Left cardiac atrium (tissue), 4 donors: ENCODE measurements at regions not wholly inside any gene's neighbourhood (a gene's known extent, or its start where the extent isn't known, plus 50 kb on each side); places are given as distances from the start of the nearest gene placed in this dataset.

Experiments
- ATAC-seq, 2 donors: fragments of 200-7000 bp; cut with Tn5 transposase; one replicate each; pipeline ENCODE4 v1.9.1; 2020; ENCODE audit warnings: mild to moderate bottlenecking in 2 of 2, moderate library complexity in 2 of 2
- DNase-seq: peaks from one replicate; pipeline ENCODE4 v3.0.0-alpha.2; 2020
- intact Hi-C, 2 donors: fragments of 100-400 bp; cut with DNase I; formaldehyde crosslinking; loops; one replicate each; pipeline versions ENCODE4 v1.14.1 to v1.15.1; 2022 to 2023
- donor health status: DM: no; HTN: yes; CAD: no.
- donor health status: DM: no; HTN: yes; CAD: no; lungs with severe emphysema.
- donor health status: DM: yes; HTN: yes; CAD: no.
- donor health status: Dilated cardiomyopathy.

DNA sequence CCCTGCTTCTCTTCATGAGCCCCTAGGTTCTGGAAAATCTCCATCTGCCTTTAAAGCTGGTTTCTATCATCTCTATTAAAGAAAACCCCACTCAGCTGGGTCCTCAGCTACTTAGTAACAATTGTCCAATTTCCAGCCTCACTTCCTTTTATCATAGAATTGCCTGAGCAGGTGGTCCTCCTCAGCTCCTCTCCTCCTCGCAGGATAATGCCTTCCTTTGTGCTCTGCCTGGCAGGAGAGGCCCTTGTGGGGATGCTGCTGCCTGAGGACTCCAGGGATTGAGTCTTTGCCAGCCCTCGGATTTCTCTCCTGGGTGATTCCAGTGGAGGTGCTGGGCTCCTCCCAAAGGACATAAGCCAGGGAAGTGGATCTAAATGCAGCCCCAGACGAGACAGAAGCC lies 448.3 kb downstream of the INSC start:
- no peak for ATAC-seq
- no peak for DNase-seq
- intact Hi-C loops, result no loop called here

DNA sequence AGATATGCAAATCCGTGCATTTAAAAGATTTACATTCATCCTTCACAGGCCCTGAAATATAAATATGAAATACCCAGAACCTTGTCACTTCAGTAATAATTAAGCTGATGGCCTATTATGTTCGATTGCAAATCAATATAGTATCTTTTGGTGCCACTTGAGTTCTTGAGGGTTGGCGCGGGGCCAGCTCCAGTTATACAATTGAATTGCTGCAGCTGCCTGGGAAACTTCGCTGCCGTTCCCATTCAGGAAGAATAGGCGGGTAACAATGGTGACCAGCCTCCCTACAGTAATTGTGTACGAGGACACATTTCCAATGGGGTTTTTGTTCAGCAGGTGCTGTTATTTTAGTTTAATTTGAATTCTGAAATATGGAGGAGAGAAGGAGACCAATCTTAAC lies 451.2 kb downstream of the INSC start:
- DNase-seq (no peak), ATAC-seq (no peak)
- intact Hi-C loops, result no loop called here

DNA sequence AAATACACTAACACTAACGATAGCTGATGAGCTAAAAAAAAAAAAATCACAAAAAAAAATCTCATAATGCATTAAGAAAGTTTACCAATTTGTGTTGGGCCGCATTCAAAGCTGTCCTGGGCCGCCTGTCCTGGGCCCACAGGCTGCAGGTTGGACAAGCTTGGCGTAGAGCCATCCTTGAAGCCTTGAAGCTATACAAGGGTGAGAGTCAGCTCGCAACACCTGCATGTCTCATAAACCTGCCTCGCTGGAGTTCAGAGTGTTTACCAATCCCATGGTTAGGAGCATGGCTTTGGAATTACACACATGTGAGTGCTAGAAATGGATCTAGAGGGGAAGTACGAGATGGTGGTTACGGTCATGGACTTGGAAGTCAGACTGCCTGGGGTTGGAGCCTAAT lies 453.7 kb downstream of the INSC start:
- DNase-seq (no peak), ATAC-seq (no peak)
- intact Hi-C loops, result no loop called here

DNA sequence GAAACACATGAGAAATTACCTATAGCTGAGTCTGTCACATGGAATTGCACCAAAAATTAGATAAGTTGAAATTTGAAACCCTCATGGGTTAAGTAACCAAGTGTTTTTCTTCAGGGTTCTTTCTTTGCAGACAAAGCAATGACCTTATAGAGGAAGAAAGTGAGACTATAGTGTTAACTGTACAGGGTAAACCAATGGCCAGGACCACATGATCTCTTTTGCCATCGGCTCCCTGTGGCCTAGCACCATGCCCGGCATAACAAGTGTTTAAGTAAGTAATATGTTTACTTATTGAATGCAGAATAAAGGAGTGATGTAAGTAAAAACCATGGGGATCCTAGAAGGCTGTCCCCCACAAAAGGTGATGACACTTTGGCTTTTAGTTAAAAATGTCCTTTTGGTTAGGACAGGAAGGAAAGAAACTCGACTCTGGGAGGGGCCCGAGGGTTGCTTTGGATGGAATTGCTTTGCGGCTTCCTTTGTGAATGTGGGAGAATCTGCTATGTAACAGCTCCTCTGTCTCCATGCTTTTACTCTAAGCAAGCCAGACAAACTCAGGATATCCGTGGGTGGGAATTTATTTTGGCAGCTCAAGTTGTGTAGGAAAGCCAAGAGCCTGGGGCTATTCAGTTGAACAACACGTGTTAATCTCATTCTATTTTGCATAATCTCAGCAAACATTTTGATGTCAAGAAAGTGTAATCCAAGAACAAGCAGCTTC lies 454.7 kb downstream of the INSC start:
- intact Hi-C loops, result no loop called here
- DNase-seq (peak; percentile 50), ATAC-seq (peak; percentile 91 to 94)

DNA sequence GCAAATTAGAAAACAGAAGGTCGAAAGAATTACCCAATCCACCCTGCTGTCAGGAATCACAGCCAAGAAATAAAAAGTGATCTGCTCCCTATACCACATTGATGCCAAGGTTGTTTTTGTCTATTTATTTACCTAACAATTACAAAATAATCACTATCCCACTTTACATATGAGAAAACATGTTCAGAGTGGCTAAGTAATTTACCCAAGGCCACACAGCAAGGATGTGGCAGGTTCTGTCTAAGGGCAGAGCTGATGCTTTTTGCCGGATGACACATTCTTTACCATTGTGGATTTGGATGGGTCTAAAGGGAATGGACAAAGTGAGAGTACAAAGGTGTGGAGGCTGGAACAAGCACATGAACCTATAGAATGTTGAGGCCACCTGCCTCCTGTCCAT lies 460.7 kb downstream of the INSC start:
- ATAC-seq (no peak), DNase-seq (no peak)
- intact Hi-C loops, result no loop called here

DNA sequence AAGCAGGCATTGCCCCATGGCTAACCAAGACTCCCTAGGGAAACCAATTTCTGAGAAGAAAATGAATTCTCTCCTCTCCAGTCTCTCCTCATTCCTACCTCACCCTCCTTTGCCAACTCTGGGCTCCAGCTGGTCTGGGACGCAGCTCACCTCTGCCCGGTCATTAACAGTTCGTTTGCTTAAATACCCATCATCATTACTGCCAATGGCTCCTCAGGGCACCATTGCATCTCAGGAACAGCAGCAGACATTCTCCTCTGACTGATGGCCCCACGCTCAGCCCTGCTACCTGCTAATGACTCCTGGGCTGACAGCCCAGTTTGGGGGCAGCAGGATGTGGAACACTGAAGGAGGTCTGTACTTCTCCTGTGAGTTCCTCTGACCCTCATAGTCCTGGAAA lies 462.0 kb downstream of the INSC start:
- no peak for DNase-seq
- intact Hi-C loops, result no loop called here
- ATAC-seq, result no peak

DNA sequence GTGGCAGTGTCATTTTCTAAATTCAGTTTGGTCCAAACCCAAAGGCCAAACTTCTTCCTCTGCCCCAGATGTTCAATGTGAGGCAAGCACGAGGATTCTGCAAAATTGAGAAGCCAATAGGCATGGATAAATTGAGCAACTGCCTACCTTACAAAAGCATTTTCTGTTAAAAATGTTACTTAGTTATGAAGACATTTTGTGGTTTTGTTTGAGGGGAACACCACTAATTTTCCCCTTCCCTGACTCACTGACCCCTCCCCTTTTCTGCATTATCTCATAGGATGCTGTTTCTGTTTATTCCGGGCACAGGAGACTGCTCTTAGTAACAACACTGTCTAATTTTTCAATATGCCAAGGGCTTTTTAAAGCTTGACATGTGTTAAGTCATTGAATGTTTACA lies 462.8 kb downstream of the INSC start:
- no peak for DNase-seq
- intact Hi-C loops, result no loop called here
- no peak for ATAC-seq

DNA sequence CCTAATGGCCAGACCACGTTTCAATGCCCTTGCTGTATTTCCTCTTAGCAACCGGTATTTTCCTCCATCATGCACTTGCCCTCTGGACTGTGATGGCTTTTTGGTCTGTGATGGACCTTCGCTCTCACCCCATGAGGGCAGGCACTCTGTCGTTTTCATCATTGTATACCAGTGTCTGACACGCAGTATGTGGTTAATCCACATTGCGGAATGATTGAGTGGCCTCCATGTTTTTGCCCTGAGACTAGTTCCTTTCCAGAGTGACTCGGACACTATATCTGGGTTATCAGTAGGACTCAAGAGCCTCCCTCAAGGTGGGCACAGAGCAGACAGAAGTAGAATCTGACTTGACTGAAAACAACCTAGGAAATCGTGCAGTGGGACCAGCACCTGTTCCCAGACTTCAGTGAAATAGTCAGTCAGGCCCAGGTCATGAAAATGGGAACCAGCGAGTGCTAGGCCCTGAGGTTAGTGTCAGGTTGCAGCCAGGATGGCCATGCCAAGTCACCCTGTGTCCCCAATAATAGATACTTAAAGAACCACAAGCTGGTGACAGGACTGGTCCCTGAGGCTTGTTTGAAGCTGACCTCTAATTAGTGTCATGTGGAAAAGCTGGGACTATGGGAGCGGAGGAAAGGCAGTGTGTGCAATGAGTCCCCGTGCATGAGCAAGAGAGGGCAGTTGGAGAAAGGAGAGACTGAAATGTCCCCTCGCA lies 464.7 kb downstream of the INSC start:
- no peak for ATAC-seq
- intact Hi-C loops, result no loop called here

DNA sequence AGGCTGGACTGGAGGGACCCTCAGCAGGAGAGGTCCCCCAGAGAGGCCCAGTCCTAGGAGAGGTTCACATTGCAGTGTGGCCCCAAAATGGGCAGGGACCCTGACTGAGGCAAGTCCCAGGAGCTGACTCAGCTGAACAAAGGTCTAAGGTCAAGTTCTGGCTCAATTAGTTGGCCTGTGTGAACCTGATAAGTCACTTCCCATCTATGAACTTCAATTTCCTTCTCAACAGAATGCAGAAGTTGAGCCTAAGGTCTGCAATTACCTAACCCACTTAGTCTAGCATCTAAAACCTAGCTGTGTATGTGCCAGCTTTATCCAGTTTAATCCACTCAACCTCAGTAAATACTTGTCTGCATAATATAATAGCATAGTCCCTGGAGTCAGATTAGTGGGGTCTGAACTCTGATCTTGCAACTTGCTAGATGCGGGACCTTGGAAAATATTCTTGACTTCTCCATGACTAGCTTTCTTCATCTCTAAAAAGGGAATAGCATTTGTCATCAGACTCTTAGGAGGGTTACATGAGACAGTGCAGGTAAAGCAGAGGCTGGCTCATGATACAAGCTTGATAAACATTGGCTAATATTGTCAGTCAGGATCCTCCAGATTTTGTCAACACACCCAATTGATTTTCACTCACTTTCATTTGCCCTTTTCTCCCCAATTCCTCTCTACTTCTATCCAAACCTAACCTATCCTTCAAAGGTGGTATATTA lies 465.5 kb downstream of the INSC start:
- intact Hi-C loops, result no loop called here
- DNase-seq, result no peak
- ATAC-seq, result no peak

More for the DNA sequence above, 464.7 kb downstream of the INSC start:
- no peak for DNase-seq

DNA sequence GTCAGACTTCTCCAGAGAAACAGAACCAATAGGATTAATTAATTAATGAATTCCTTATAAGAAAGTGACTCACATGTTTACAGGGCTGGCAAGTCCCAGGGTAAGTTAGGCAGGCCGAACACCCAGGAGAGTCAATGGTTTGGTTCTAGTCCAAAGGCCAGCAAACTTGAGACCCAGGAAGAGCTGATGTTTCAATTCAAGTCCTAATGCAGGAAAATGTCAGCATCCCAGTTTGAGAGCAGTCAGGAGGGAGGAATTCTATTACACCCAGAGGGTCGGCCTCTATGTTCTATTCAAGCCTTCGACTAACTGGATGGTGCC lies 466.0 kb downstream of the INSC start:
- DNase-seq, result no peak
- ATAC-seq, result no peak
- intact Hi-C loops, result no loop called here

DNA sequence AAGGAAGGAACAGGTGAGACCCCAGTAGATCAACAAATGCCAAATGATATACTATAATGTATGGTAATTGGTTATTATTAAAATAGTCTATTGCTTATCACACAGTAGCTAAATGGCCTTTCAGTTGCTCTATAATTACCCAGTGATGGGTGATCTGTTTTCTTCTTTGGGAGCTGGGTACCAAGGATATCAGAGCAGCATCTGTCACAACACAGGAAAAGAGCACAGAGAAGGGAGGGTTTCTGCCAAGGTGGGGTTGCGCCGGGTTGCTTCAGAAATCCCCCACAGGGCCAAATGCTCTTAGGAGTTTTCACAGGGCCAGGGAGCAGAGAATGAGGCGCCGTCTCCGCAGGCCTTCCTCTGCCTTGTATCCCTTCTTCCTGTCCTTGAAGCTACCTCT lies 469.4 kb downstream of the INSC start:
- no peak for ATAC-seq
- DNase-seq, result no peak
- intact Hi-C loops, result no loop called here

DNA sequence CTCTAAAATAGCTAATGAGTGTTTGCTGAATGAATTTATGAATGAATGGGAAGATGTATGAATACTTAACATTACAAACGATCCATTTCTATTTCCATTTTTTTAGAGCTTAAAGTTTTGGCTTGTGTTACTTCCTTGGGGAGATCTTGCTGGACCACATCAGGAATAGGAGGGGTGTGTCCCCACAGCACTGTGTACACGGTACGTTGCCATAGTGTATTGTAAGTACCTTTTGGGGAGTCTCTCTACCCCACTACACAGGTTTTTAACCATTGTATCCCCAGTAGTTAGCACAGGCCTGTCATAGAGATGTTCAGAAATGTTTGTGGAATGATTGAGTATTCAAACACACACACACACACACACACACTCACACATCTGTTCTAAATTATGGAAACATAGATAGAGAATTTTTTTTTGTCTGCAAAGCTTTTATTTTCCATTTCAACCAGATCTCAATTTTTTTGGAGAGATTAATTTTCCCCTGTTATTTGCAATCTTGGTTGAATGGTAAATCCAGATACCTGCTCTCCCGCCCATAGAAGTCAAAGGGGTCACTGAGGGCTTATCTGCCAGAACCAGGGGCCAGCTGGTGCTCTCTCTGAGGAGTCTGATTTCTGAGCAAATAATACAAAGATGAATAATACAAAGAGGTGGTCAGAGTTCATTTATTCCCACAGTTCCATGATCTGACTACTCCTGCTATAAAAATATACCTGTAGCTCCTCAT lies 471.0 kb downstream of the INSC start:
- ATAC-seq (no peak), DNase-seq (no peak)
- intact Hi-C loops, result no loop called here

DNA sequence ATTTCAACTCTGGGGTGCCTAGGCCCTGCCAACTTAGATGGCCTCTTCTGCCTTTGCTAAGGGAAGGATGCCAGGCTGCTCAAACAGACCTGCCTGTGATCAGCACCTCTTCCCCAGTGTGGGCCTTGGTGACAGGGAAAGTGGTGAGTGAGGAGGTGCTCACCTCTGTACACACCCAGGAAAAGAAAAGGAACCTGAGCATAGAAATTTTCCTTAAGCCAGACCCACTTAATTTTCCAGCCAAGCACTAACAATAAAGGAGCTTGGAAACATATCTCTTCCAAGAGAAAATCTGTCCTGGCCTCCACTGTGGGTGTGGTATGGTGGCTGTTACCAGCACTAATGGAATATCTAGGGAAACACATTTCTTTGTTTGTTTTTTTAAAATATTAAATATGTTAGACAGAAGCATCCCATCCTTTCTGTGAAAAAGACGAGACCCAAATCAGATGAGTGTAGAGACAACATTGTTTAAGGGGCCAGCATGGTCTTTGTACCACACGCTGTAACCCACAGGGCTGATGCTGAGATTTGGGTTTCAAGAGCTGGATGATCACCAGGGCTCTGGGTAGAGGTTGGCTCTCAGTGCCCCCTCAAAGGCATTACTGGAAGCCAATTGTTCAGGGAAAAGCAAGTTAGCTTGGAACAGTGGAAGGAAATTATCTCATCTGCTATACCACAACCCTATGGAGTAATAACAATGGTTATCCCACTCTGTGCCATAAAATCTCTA lies 472.2 kb downstream of the INSC start:
- no peak for ATAC-seq
- no peak for DNase-seq
- intact Hi-C loops, result no loop called here

DNA sequence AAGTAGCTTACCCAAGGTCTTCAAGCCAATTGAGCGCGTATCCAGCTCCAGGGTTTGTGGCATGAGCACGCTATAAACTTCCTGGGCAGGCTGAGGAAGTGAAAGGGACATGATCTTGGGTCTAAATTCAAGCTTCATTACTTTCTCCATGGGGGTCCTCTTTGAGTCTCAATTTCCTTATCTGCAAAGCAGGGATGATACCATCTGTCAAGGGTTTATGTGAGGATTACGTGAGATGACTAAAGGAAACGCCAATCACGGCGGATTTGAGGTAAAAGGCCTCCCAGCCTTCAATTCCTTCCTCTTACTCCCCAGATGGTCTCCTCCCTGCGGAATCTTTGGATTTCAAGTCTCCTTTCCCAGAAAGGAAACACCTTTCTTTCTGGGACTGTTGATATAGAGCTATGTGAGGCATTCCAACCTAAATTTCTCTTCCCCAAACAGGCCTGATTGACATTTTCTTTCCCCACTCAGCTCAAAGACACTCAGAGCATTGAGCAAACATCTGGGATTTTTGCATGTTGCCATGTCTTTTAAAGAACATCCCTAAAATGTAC lies 474.4 kb downstream of the INSC start:
- DNase-seq (no peak), ATAC-seq (no peak)
- intact Hi-C loops, result no loop called here

DNA sequence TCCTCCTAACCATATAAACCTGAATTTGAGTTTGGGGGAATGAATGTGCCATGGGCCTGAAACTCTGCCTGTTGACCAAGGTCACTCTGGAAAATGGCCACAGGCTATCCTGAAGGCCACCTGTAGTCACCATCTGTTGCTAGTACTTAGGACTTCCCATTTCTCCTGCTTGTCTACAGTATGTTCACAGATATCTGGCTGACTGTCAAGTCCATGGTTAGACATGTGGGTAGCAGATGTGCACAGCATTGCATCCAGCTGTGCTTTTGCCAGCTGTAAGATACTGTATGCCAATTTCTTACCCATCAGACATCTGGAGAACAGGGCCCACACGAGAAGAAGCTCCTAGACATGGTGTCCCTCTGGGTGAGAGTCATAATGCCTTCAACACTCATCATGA lies 475.4 kb downstream of the INSC start:
- ATAC-seq, result no peak
- no peak for DNase-seq
- intact Hi-C loops, result no loop called here

DNA sequence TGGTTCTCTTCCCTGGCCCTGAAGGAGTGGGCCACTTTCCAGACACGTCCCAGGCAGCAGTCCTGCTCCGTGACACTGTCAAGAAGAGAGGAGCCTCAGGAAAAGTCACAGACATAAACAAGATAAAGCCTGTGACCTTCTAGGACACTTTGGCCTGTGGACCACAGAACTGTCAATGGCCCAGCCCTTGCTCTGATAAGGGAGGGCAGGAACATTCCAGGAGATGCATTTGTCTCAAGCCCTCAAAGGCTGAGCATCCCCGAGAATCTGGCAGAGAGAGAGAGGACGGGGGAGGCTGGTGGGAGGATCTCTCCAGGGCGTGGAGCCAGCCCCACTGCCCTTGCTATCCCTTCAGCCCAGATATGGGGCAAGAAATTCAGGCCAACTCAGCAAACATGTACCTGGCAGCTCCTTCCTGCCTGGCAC lies 476.4 kb downstream of the INSC start:
- peak; percentile 26 for DNase-seq
- ATAC-seq, result peak; percentile 66 to 91

DNA sequence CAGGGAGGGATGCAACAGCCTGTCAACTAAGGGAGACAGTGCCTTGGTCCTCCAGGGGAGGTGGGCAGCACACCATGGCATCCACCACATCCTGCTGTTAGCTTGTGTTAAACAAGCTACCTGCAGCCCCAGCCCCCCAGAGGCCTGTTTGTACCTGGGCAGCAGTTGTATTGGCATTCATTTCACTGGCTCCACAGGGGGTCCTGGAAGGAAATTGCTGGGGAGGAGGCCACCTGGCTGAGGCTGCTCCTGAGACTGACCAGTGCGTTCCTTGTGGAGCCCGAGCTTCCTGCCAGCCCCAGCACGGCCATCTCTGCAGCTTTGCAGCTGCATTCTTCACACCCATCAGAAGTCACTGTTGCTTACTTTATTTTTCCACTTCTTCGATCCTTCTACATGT lies 479.9 kb downstream of the INSC start:
- DNase-seq, result no peak
- intact Hi-C loops, result no loop called here
- no peak for ATAC-seq

More for the DNA sequence above, 476.4 kb downstream of the INSC start:
- intact Hi-C loops, result no loop called here

DNA sequence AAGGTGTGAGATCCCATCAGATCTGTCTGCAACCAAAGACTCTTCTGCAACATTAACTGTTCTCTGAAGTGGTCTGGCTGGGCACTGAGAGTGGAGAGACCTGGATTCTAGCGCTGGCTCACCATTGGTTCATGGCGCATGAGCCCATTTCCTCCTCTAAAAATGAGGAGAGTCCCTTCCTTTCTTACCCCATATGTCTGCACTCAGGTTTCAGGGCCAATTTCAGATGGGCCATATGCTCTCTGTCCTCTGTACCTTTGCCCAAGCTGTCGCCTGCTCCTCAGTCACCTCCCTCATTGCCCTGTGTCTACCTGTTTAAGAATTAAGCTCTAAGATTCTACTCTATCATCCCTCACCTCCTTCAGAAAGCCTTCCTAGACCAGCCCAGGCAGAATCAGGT lies 484.7 kb downstream of the INSC start:
- intact Hi-C loops, result no loop called here
- no peak for ATAC-seq
- DNase-seq, result no peak

DNA sequence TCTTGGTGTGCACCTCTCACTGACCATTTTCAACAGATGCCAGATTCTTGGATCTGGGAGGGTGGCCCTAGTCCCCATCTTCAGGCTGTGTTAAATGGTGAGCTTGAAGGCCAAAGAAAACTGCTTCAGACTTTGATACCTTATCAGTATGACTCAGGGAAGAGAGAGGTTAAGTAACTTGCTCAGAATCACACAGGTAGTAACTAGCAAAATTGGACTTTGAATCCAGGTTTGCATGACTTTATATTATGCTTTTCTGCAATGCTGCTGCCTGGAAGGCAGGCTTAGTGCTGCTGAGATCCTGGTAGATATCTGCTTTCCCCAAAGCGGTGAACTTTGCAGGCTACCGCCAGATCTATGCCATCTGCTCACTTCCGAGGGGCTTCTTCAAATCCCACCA lies 487.3 kb downstream of the INSC start:
- intact Hi-C loops, result no loop called here
- DNase-seq (no peak), ATAC-seq (no peak)
